NCI-H446 (cell line): ENCODE measurements at regions not wholly inside any gene's neighbourhood (a gene's known extent, or its start where the extent isn't known, plus 50 kb on each side); places are given as distances from the start of the nearest gene placed in this dataset.
"Not testable (repeated sequence)": the region's sequence is repeated elsewhere in the genome, so short reads cannot be mapped to it uniquely, and the experiment has no call there.

ENCODE experiments used
- DNase-seq, 2 experiments: peaks; one replicate each; lab custom pipeline; 2025; lab: John Stamatoyannopoulos, UW

DNA sequence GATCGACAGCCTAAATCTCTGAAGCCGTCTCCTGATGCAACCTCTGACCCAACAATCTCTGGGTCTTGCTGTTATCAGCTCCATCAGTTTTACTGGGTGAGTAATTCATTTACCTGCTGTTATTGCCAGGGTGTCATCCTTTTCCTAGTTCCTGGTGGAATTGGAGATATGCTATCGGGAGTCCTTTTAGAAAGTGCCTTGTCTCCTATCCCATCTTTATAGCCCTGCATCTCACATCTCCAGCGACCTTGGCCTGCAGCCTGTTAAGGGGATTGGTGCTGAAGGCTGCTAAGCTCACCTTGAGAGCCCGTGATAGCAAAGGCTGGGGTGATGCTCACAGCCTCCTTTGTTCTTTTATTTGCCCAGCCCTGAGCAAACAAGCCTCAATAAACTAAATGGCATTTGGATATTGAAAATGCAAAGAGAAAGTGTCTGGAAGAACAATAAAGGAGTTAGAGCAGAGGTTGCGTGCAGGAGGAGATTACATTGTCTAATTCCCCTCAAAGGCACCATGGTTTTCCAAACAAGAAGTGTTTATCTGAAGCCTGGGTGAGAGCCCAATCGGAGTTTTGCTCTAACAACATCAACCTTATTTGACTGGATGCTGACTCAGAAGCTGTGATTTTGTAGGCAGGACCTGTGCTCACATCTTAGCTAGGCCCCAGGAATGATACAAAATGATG lies 101.8 kb downstream of the RPLP1 start:
- no peak for DNase-seq

DNA sequence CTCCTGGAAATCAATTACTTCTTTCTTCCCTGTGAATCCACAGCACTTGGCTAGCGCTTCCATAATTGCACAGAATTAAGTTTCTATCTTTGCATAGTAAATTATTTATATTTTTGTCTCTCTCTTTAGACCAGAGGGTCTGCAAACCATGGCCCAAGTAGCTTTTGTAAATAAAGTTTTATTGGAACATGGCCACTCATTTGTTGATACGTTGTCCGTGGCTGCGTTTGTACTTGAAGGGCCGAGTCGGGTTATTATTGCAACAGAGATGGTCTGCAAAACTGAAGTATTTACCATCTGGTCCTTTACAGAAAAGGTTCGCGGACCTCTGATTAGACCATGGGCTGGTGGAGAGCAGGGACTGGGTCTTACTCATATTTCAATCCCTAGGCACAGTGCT lies 102.5 kb downstream of the RPLP1 start:
- DNase-seq: no peak

DNA sequence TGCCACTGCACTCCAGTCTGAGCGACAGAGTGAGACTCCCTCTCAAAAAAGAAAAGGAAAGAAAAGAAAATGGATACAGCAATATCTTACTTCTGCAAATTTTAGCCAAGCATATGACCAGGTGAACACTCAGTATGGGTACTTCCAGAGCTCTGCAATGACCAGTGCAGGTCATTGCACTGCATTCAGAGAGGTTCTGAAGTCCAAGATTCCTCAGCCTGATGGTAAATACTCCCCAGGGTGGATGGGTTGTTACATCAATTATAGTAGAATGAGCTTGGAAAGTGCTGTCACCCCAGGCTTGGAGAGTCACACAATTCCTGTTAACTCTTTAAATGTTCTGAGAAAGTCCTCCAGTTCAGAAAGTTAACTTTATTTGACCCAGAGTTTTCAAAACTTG lies 103.7 kb downstream of the RPLP1 start:
- no peak for DNase-seq

DNA sequence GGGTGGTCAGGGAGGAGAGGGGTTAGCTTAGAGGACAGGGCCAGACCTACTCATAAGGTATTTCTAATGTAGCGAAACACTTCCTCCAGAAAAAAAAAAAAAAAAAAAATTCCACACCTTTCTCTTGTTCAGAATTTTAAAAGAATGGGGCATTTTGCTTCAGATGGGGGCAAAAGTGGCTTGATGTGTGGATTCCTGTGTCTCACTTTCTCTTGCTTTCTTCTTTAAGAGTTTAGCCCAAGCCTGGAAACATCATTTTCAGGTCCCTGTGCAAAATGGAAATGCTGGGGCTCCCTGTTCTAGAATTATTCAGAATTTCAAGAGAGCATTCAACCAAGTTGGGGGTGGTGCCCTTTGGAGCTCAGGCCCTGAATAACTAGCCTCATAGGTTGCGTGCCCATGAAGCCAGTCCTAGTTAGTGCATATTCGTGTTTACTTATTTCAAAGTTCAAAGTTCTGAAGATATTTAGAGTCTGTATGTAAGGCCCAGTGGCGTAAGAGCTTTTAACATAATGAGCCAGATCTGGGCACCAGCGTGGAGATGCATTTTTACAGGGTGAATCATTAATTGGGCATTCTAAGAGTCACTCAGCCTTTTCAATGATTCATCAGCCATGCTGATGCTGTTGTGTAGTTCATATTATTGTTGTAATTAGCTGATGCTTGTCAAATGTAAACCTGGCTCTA lies 104.5 kb downstream of the RPLP1 start:
- peak in 1 of 2 experiments; percentile 43 for DNase-seq

DNA sequence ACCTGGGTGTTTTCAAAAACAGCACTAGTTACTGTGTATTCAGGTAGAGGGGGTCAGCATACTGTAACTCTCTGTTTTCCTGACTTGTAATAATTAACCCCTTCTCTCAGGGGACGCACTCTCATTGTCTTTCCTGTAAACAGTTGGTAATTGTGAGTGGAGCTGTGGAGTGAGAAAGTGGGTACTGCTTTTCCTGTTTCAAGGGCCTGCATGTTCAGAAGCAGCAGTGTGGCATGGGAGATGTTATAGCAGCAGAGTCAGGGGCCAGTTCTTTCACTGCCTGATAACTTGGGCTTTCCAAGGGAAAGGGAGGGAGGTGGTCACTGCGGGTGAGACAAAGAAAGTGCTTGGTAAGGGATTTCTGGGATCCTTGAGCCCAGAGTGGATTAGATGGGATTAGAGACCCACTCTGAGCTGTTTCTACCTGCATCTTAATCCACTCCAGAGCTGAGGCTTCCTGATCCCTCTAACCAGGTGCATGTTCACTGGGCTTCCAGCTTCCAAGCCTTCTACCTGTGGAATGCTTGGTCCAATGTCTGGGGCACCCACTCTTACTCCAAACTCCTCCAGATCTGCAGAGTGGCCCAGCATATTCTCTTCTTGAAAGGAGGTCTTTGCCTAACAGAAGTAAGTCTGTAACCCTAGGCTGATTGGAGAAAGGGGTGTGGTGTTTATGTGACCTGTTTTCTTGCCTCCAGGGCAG lies 105.2 kb downstream of the RPLP1 start:
- DNase-seq: no peak

DNA sequence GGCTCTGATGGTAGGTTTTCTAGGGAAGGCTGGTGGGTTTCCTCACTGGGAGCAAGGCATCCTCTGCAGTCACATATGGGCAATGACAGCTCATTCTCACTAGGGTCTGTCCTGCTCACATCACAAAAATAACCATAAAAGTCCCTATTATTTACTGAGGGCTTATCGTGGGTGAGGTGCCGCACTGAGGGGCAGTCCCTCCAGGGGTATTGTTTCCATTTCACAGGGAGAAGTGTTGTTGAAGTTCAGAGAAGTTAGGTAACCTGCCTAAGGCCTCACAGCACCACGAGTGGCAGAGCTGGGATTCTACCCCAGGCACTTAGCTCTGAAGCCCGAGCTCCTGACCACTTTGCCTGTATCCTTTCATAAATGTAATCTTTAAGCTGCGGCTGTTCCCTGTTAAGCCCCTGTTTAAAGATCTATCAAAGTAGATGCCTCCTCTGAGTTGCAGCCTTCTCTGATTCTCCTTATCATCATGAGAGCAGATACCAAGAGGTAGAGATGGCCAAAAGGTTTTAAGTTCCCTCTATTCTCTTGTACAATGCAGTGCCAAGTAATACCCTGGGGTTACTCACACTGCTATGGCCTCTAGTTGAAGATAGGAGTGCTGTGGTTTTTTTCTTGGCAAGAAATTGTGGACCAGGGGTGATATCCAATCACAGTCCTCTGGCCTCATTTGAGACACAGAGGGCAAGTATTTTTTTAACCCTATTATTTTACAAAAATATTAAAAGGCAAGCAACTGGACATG lies 107.0 kb downstream of the RPLP1 start:
- no peak for DNase-seq

DNA sequence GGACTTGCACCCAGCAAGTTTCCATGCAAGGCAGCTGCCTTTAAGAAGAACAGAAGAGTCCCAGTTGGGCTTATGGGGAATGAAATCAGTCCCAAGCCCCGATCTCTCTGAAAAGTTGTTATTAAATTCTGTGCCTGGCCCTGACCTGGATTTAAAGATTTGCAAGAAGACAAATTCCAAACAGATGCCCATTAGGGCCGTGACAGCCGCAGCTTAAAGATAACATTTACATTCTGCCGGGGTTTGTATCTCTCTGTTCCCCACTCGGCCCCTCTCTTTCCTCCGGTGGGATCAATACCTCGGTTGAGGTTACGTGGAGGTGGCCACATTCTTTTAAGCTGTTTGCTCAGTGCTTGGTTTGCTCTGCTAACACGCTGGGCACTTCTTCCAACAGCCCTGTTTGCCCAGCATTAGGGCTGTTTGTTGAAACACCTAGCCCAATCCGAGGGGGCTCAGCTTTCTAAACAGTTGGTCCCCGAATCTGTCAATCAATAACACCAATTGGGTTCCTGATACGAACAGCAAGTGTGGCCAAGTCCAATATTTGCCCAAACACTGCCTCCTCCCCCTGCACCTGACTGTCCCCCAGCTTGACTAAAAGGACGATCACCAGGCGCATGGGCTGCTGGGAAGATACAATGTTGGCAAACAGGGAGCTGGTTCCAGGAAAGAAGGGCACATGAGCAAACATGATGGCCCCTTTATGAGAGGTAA lies 108.6 kb downstream of the RPLP1 start:
- no peak for DNase-seq

DNA sequence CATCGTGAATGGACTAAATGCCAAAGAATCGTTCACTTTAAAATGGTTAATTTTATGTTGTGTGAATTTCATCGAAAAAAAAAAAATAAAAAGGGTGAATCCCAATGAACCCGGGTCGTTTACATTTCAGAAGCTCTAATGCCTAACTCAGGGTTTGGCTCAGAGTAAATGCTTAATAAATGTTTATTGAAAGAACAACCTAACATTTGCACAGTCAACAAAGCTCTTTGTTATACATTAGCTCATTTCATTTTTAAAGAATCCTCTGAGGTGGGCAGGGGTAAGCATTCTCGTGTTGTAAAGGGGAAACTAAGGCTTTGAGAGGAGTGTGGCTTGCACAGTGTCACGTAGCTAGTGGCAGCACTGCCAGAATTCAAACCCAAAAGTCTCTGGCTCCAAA lies 109.5 kb downstream of the RPLP1 start:
- no peak for DNase-seq

DNA sequence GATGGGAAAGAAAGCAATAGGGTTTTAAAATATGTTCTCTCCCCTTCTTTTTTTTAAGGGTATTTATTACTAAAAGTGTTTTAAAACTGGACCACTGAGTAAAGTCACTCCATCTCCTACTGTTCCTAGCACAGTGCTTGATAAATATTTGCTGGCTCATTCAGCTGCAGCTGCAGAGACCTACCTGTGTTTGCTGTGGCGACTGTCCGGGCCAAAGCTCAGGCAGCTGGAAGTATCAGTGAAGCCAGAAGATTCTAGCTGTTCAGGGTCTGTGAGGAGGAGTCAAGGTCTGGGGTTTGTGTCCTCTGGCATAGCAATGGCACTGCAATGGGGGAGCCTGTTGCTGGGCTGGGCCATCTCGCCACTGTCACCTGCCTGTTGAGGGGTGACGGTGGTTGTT lies 109.9 kb downstream of the RPLP1 start:
- no peak for DNase-seq

DNA sequence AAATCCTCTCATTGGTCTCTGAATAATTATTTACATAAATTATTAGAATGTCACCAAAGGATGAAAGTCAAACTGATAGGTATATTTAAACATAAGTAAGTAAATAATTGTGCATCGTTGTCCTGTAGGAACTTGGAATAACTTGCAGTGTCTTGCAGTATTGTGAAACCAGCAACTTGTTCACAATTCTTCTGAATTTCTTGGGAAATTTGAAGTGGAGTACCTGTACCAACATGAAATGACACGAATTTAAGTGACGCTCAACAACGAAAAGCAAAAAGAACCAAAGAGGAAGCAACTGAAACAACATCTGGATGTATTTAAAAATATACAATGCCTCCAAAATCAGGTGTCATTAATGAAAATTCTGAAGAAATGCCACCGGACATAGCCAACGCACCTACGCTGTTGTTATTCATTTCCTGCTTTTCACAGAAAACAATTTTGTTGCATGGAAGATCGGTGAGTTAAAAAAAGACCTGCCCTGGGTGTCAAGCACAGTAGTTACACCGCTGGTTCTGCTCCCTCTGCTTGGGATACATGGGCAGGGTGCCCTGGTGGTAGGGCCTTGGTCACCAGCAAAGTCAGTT lies 112.5 kb downstream of the RPLP1 start:
- DNase-seq: no peak

DNA sequence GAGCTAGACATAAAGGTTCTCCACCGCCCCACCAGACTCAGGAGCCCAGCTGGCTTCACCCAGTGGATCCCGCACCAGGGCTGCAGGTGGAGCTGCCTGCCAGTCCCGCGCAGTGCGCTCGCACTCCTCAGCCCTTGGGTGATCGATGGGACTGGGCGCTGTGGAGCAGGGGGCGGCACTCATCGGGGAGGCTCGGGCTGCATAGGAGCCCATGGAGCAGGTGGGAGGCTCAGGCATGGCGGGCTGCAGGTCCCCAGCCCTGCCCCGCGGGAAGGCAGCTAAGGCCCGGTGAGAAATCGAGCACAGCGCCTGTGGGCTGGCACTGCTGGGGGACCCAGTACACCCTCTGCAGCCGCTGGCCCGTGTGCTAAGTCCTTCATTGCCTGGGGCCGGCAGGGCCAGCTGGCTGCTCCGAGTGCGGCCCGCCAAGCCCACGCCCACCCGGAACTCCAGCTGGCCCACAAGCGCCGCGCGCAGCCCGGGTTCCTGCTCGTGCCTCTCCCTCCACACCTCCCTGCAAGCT lies 114.7 kb downstream of the RPLP1 start:
- DNase-seq: not testable (repeated sequence)

DNA sequence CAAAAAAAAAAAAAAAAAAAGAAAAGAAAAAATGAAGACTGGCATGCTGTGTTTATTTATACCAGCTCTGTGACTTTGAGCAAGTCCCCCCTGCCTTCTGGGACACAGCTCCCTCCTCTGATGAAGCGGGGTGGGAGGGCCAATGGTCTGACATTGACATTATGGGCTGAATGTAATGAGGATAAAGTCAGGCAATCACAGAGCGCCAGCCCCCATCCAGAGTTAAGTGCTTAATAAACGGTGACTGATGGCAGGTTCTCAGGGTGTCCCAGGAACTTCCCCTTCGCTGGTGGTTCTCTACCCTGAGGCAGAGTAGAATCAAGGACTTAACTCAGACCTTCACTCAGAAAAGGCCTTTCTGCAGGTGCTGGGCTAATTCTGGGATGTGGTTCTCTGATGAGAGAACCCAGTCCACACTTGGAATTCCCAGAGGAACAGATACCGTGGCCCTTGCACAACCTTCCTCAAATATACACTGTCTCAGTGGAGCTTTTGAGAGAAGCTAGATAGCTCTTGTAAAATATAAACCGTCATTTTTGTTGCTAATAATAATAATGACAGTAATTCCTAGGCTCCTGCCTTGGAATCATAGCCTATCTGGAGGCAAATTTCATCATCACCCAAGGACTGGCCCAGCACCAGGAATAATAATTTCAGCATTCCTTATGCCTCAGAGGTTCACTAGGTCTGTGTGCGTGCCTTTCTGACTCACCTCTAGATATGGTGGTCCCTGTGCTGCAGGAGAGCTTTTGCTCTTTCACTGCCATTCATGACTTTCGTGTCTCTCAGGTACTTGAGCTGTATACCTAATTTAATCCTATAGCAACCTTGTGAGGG lies 115.8 kb downstream of the RPLP1 start:
- DNase-seq: no peak

DNA sequence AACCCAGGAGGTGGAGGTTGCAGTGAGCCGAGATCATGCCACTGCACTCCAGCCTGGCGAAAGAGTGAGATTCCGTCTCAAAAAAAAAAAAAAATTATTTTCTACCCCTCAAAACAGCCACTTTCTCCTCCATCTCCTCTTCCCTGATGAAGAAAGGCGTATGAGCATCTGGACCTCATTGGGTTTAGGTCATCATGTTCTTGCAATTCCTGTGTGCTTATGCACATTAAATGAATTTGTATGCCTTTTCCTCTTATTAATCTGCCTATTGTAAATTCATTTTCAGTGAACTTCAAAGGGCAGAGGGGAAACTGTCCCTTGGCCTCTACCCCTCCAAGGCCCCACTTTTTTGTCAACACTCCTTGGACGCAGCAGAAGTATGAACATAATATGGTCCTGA lies 117.8 kb downstream of the RPLP1 start:
- no peak for DNase-seq

DNA sequence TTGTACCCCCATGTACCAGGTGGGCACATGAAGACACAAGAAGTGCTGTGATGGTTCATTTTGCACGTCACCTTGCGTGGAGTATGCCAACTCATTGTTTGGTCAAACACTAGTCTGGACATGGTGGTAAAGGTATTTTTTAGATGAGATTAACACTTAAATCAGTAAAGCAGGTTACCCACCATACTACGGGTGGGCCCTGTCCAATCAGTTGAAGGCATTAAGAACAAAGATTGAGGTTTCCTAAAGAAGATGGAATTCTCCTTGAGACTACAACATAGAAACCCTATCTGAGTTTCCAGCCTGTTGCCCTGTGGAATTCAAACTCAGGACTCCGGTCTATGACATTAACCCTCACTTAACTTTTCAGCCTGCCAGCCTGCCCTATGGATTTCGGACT lies 118.4 kb downstream of the RPLP1 start:
- no peak for DNase-seq

DNA sequence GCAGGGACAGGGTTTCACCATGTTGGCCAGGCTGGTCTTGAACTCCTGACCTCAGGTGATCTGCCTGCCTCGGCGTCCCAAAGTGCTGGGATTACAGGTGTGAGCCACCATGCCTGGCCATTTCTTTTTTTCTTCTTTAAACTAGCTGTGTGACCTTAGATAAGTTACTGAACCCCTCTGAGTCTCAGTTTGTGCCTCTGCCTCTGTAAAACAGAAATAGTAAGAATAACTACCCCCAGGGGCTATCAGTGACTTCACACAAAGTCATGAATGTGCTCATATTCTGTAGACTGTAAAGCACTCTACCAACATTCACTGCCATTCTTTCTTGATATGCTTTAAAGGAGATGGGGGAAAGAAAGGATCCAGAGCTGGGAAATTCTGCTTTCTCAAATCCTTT lies 120.7 kb downstream of the RPLP1 start:
- DNase-seq: not testable (repeated sequence)

DNA sequence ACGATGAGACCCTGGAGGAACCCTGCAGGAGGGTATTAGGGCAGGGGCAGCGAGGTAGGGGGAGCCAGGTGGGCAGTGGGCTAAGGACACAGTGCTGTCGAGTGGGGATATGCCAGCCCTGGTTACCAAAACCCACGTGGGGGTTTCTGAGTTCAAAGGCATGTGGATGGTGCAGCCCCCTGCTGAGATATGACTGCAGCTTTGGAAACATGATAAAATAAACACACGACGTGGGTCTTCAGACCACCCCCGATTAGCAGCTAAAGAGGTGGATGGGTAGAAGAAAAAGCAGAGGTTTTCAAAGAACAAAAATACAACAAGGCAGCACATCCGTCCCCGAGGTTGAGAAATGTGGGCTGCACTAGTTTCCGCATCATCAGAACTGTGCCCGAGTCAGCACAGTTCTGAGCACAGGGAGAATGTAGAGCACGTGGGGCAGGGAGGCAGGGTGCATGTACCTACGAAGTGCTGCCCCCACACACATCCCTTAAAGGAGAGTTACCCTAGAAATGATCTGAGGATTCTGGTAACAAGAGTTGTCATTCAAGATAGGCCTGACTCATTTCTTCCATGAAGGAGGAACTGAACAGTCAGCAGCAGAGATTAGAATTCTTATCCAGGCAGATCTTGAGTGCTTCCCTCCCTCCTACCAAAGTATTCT lies 121.3 kb downstream of the RPLP1 start:
- no peak for DNase-seq

DNA sequence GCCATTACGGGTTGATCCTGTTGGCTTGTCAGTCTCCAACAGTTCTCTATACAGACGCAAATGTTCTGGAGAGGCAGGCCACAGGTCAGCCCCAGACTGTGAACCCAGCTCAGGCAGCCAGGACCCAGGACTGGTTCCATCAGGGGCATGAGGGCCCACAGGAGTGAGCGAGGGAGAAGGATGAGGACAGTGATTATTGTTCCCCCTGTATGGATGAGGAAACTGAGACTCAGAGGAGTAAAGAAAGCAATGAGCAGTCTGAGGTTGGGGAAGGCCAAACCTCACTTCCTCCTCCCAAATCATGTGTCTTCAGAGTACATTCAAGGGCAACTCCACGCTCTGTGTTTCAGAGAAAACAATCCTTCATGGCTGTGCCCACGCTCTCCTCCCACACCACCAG lies 121.9 kb downstream of the RPLP1 start:
- no peak for DNase-seq

DNA sequence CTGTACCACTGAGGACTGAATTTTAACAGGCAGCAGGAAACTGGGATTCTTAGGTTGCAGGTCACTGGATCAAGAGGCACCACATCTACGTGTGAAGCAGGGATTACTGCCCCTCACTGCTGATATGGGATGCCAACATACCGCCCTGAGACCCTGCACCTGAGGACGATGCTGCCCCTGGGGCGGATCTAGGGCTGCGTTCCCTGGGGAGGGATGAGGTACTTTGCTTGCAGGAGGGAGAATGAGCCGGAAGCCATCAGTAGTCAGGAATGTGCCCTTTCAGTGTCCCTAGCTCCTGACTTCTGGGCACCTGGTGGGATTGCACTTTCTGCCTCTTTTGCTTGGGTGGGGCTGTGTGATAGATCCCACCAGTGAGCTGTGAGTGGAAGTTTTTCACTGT lies 122.8 kb downstream of the RPLP1 start:
- DNase-seq: no peak

DNA sequence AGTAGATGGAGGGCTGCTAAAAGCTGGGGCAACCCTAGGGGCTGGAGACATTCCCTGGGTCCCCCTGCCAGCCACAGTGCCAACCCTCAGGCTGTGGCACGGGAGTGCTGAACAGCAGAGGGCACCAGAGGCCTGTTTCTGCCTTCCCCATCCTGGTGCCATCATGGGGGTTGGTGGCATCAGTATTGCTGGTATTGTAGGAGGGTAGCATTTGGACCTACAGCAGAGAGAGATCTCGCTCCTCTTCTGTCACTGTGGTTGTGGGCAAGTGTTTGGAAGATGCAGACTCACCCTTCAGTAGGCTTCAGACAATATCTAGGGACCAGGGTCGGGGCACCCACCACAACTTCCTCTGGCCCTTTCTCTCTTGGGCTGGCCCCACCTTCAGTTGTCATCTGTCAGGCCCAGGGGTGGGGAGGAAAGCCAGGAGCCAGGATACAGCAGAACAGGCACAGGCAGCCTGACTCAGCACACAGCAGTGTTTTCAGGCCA lies 123.5 kb downstream of the RPLP1 start:
- peak in 1 of 2 experiments; percentile 6 for DNase-seq

DNA sequence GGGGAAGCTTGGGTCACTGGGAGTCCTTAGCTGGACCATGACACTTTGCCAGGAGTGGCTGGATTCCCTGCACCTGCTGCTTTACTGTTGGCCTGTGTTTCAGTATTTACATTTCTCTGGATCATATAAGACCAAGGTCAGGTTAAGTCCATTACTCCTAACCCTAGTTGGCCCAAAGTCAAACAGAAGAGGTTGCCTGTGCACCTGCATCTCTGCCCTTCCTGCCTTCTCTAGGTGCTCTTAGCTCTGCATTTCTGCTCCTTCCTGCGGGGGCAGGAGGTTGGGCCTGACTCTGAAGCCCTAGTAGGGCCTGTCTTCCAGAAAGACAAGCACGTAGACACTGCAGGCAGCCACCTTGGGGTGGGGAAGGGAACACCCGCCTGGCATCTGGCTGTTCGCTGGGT lies 124.3 kb downstream of the RPLP1 start:
- DNase-seq: no peak
